GM18499 (cell line): ENCODE measurements at regions not wholly inside any gene's neighbourhood (a gene's known extent, or its start where the extent isn't known, plus 50 kb on each side); places are given as distances from the start of the nearest gene placed in this dataset.

Experiments used
- ATAC-seq: cut with Tn5 transposase; IDR thresholded peaks from one replicate; pipeline ENCODE4 v1.9.1; 2021; ENCODE audit warnings: moderate number of reproducible peaks; ENCODE audit not compliant: insufficient read depth, unreplicated experiment

- ATAC-seq, result no peak
These were observed 93.0 kb downstream of the MTPAP start for GRCh38 chr10:30256084-30256483.

DNA sequence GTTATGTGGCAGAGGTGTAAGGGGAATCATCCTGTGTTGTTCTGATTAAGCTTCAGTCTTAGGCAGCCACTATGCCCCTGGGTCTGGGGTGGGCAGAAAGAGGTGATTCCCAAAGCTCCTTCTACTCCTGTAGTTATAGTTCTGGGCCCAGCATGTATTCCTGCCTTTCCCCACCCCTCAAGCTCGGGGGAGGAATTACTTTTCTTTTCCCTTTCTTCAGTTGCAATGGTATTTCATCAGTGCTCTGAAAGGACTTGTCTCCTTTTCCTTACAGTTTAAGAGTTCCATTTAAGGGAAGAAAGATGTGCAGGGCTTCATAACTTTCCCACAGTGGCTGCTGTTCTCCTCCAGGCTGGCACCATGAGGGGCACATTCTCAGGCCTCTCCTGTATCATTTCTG lies 94.2 kb downstream of the MTPAP start:
- ATAC-seq, result no peak

GRCh38 chr10:30248728-30249127 lies 100.3 kb downstream of the MTPAP start:
- no peak for ATAC-seq

- ATAC-seq, result peak; percentile 76
These were observed 101.4 kb downstream of the MTPAP start for GRCh38 chr10:30247704-30248103.

DNA sequence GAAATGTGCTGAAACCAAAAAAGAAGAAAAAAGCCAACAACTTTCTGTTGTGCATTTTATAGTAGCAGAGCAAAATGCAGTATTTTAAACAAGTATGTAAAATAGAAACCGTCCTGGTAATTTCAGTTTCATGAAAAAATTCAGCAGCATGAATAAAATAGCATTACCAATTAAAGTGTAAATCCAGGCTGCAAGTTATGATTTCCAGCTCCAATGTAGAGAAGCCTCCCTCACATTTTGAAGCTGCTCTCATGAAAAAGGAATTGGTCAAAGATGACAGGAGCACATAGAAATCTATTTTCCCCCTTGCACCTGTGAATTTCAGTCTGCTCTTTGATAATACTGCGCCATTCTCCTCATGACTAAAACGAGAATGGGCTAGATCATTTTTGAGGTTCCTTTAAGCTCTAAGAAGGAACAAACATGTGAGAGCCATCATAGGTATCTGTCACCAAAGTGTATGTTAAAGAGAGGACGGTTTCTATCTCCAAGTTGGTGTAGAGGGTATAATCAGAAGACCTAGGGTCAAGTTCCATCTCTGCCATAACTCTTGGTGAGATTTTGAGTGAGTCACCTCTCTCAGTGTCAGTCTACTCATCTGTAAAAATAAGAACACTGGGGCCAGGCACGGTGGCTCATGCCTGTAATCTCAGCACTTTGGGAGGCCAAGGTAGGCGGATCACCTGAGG lies 107.5 kb downstream of the MTPAP start:
- ATAC-seq, result no peak

DNA sequence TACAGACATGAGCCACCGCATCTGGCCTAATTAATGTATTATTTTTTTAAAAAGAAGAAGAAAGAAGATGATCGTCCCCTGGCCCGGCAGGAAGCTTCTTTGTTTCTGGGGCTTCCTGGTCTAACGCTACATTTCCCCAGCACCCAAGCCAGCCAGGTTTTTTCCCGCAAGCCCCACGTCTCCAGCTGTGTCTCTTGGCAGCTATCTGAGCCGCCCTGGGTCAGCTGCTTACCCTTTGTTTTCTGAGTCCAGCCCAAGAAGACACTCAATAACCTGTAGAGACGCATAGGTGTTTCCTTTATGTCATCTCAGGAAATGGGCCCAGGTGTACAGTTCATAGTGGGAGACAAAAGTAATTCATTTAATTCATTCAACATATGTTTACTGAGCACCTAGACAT lies 110.2 kb downstream of the MTPAP start:
- no peak for ATAC-seq

- ATAC-seq, result no peak
These were observed 115.7 kb downstream of the MTPAP start for GRCh38 chr10:30233186-30233959.

- no peak for ATAC-seq
These were observed 117.4 kb downstream of the MTPAP start for GRCh38 chr10:30231709-30232108.

DNA sequence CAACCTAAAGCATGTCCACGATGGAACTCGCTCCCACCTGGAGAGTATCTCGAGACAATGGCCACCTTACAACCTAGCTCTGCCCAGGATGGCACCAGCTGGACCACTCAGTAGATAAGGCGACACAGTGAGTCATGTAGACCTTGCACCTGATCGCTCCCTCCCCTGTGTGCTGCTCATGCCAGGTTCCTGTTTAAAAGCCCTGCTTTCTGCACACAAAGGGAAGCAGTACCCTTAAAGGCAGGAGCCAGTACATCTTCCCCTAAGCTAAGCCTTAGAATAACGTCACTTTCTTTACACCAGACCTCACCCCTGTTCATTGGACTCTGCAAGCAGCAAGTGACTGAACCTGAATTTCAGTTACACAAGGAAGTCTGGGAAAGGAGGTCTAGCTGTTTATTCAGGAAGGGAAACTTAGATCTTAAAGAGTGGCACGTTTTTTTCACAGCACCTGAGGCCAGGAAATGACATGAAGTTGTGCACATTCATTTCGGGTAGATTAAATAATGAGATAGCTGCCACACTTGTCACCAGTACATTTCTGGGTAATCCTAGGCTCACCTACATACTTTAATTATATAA lies 117.9 kb downstream of the MTPAP start:
- no peak for ATAC-seq

GRCh38 chr10:30229536-30229935 lies 119.5 kb downstream of the MTPAP start:
- ATAC-seq, result no peak

GRCh38 chr10:30228417-30229036 lies 120.6 kb downstream of the MTPAP start:
- ATAC-seq, result no peak

DNA sequence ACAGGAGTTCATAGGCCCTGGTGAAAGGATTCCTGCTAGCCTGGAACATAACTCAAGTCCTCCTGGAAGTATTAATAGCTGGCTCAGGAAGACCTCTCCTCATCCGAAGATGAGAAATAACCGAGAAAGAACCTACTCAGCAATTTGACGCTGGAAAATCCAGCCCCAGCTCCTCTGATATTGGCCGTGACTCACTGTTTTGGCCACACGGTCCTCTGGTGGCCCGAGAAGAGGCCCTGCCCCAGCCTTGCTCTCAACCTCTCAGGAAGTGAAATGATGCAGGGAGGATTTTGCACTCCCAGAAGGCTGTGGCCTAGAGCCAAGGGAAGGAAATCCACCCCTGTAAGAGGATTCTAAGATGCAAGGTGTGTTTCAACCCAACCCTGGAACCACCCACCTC lies 121.6 kb downstream of the MTPAP start:
- ATAC-seq, result no peak

GRCh38 chr10:30219971-30220751 lies 128.9 kb downstream of the MTPAP start:
- no peak for ATAC-seq

DNA sequence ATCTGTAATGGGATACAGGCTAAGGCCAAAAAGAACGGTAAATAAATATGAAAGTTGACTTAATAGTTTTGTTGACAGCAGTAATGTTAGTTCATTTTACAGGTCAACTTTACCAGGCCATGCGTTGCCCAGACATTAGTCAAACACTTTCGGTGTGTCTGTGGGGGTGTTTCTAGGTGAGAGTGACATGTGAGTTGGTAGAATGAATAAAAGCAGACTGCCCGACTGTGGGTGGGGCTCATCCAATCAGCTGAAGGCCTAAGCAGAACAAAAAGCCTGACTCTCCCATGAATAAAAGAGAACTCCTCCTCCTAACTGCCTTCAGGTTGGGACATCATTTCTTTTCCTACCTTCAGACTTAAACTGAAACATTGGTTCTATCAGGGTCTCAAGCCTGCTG lies 132.3 kb downstream of the MTPAP start:
- no peak for ATAC-seq

DNA sequence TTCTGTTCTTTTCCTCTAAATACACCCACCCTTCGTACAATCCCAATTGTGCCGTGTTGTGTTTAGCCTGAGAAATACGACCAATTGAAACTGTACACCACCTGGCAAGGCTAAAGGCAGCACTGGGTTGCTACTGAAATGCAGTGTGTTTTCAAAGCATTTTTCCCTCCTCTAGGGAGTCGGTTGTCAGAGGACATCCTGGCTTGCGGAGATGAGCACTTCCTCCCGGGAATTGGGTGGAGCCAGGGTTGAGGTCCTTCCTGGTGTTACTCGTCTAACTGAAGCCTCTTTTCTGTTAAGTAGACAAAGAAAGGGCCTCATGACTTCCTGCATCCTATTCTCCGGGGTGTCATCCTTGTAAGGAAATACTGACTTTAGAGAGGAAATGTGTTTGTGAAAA lies 133.5 kb downstream of the MTPAP start:
- ATAC-seq, result no peak

GRCh38 chr10:30215141-30215540 lies 133.9 kb downstream of the MTPAP start:
- no peak for ATAC-seq

GRCh38 chr10:30210296-30210695 lies 138.8 kb downstream of the MTPAP start:
- ATAC-seq, result no peak

- no peak for ATAC-seq
These were observed 140.7 kb downstream of the MTPAP start for GRCh38 chr10:30208330-30208729.

GRCh38 chr10:30207485-30208052 lies 141.5 kb downstream of the MTPAP start:
- no peak for ATAC-seq

DNA sequence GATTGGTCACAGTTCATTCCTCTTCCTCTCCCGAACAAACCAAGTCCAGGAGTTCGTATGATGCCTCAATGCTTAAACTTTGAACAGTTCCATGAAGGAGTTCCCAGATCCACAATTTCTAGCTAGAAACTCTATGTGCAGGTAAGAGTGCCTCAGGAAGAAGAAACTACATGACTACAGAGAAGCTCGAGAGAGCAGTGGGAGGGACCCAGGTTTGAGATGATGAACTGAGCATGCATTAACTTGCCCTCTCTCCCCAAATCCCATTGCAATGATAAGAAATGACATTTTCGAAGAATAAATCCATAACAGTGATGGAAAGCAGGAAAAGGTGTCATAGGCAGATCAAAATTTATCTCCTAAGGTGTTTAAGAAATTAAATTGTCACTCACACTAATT lies 140.6 kb upstream of the JCAD start:
- no peak for ATAC-seq
